K562 (cell line): ENCODE measurements at regions not wholly inside any gene's neighbourhood (a gene's known extent, or its start where the extent isn't known, plus 50 kb on each side); places are given as distances from the start of the nearest gene placed in this dataset.

Source experiments
- ATAC-seq: fragments of 200-7000 bp; cut with Tn5 transposase; 3 replicates; pipeline ENCODE4 v1.9.1; 2020; ENCODE audit warnings: moderate library complexity
- BruUV-seq: library from RNA; stranded (reverse); fragments of 400-500 nt; replicated peaks from 2 replicates; lab custom pipeline; 2021; lab: Mats Ljungman, UMichigan
- CTCF ChIA-PET: fragments of 300-600 bp; formaldehyde crosslinking; extraction: SDS; loops from one replicate; lab custom pipeline; 2021; ENCODE audit warnings: low intra/inter-chr PET ratio; lab: Yijun Ruan, JAX
- POLR2A ChIA-PET: fragments of 300-600, 350-650 bp; sonication (Branson Sonifier 250); formaldehyde crosslinking; extraction: SDS; loops from one replicate; lab custom pipeline; 2021; ENCODE audit warnings: antibody characterized with exemption, inconsistent platforms; lab: Yijun Ruan, JAX
- DNase-seq, 4 experiments: peaks; one replicate each; pipeline versions ENCODE4 v3.0.0 to v3.0.0-alpha.2; 2011 to 2018; ENCODE audit warnings: low spot score in 3 of 4, mixed read lengths in 3 of 4; ENCODE audit errors: extremely low read depth in 1 of 4
- FAIRE-seq: peaks from 2 replicates; lab custom pipeline; 2011; peaks lifted over from hg19 to GRCh38; lab: Jason Lieb, UNC
- H2AFZ ChIP-seq: 2 replicates; pipeline ENCODE4 v1.6.0; 2011; ENCODE audit warnings: low read depth, low read length, control low read depth, inconsistent platforms
- H3K27ac ChIP-seq: fragments of 200-600 bp; 3 replicates; pipeline ENCODE4 v1.8.0; 2011; ENCODE audit warnings: low read depth, mild to moderate bottlenecking, control low read depth, inconsistent platforms, low read length, moderate library complexity, mixed read lengths; ENCODE audit errors: extremely low read depth
- H3K27me3 ChIP-seq, 2 experiments: fragments of 300-600 bp in 1 of 2; 2 replicates in 1 of 2; 3 replicates in 1 of 2; pipeline versions ENCODE4 v1.6.0 to v1.8.0; 2011; ENCODE audit warnings: inconsistent platforms in 2 of 2, low read length in 2 of 2, mild to moderate bottlenecking in 1 of 2, mixed read lengths in 1 of 2, moderate library complexity in 1 of 2; ENCODE audit not compliant: control insufficient read depth in 2 of 2, insufficient read depth in 2 of 2
- H3K36me3 ChIP-seq: fragments of 300-600 bp; 3 replicates; pipeline ENCODE4 v1.8.0; 2011; ENCODE audit warnings: mild to moderate bottlenecking, low read length, inconsistent platforms; ENCODE audit not compliant: control insufficient read depth, insufficient read depth
- H3K4me1 ChIP-seq, 2 experiments: fragments of 200-600 bp in 1 of 2; replicated peaks in 1 of 2; 2 replicates in 1 of 2; 3 replicates in 1 of 2; pipeline versions ENCODE4 v1.5.1 to v1.8.0; 2011; ENCODE audit warnings: inconsistent platforms in 2 of 2, low read length in 2 of 2, mild to moderate bottlenecking in 1 of 2, mixed read lengths in 1 of 2, moderate library complexity in 1 of 2; ENCODE audit not compliant: control insufficient read depth in 2 of 2, insufficient read depth in 2 of 2
- H3K4me2 ChIP-seq: 2 replicates; pipeline ENCODE4 v1.6.1; 2011; ENCODE audit warnings: low read length, control low read depth, inconsistent platforms, mixed read lengths; ENCODE audit not compliant: insufficient read depth
- H3K4me3 ChIP-seq: fragments of 200-600 bp; sonication (generic), shearing (Covaris generic); 2 replicates; pipeline ENCODE4 v1.5.1; 2016; ENCODE audit warnings: control low read depth, inconsistent platforms
- H3K79me2 ChIP-seq: fragments of 200-600 bp; 3 replicates; pipeline ENCODE4 v1.8.0; 2011; ENCODE audit warnings: low read length, inconsistent platforms; ENCODE audit not compliant: control insufficient read depth, insufficient read depth
- H3K9ac ChIP-seq, 2 experiments: 2 replicates each; pipeline versions ENCODE4 v1.6.0 to v1.6.1; 2011; ENCODE audit warnings: low read depth in 2 of 2, low read length in 2 of 2, control low read depth in 1 of 2, inconsistent platforms in 1 of 2, mild to moderate bottlenecking in 1 of 2, mixed read lengths in 1 of 2; ENCODE audit not compliant: insufficient read depth in 1 of 2
- H3K9me1 ChIP-seq: one replicate; pipeline ENCODE4 v1.6.0; 2011; ENCODE audit warnings: inconsistent platforms, mild to moderate bottlenecking, low read length, moderate library complexity; ENCODE audit not compliant: control insufficient read depth, insufficient read depth
- H3K9me3 ChIP-seq: replicated peaks from 2 replicates; pipeline ENCODE4 v1.5.1; 2011; ENCODE audit warnings: low read depth, low read length, inconsistent platforms; ENCODE audit not compliant: control insufficient read depth, insufficient read depth
- H4K20me1 ChIP-seq: replicated peaks from 2 replicates; pipeline ENCODE4 v1.6.1; 2011; ENCODE audit warnings: low read length, inconsistent platforms, mixed read lengths; ENCODE audit not compliant: control insufficient read depth, insufficient read depth
- BCOR ChIP-seq: fragments of 450-650 bp; IDR thresholded peaks from 2 replicates; pipeline ENCODE4 v1.6.1; 2016
- BRF1 ChIP-seq: IDR thresholded peaks from 3 replicates; pipeline ENCODE4 v1.6.1; 2011; ENCODE audit warnings: borderline replicate concordance, mild to moderate bottlenecking; ENCODE audit not compliant: insufficient read length; ENCODE audit errors: extremely low read depth
- CBX5 ChIP-seq: IDR thresholded peaks from 2 replicates; pipeline ENCODE4 v1.6.1; 2014; ENCODE audit warnings: low read depth, borderline replicate concordance
- CHD1 ChIP-seq: fragments of 200-600 bp; sonication (generic); IDR thresholded peaks from one replicate; pipeline ENCODE4 v1.6.1; 2012; ENCODE audit warnings: mild to moderate bottlenecking, moderate library complexity, low read length, inconsistent platforms
- EP300 ChIP-seq: IDR thresholded peaks from 2 replicates; pipeline ENCODE4 v1.6.1; 2012; ENCODE audit warnings: low read length, improper control_type of control experiment
- HINFP ChIP-seq: fragments of 450-650 bp; conservative IDR thresholded peaks from 2 replicates; pipeline ENCODE4 v1.6.1; 2016; ENCODE audit warnings: missing genetic modification characterization, low read depth, mild to moderate bottlenecking, control low read depth, missing compliant biosample characterization
- KDM1A ChIP-seq, 2 experiments: fragments of 450-650 bp; IDR thresholded peaks; 2 replicates each; pipeline ENCODE4 v1.6.1; 2016; ENCODE audit warnings: mild to moderate bottlenecking in 2 of 2
- KLF10 ChIP-seq: fragments of 250-450 bp; sonication (Bioruptor Pico); IDR thresholded peaks from 2 replicates; pipeline ENCODE4 v1.6.1; 2021; ENCODE audit warnings: matching md5 sums
- NR1H2 ChIP-seq: sonication (generic); formaldehyde crosslinking; IDR thresholded peaks from 2 replicates; pipeline ENCODE4 v1.4.0; 2020; ENCODE audit warnings: mild to moderate bottlenecking, missing genetic modification reagents
- PHF20 ChIP-seq: fragments of 450-650 bp; IDR thresholded peaks from 2 replicates; pipeline ENCODE4 v1.6.1; 2018; ENCODE audit not compliant: partially characterized antibody
- PRPF4 ChIP-seq: fragments of 200-400 bp; formaldehyde crosslinking; IDR thresholded peaks from one replicate; pipeline ENCODE4 v1.6.1; 2017; ENCODE audit warnings: low read length, low read depth, mild to moderate bottlenecking; ENCODE audit not compliant: insufficient read depth, poor library complexity, severe bottlenecking
- RFX1 ChIP-seq: fragments of 450-650 bp; IDR thresholded peaks from 2 replicates; pipeline ENCODE4 v1.6.1; 2016; ENCODE audit warnings: mild to moderate bottlenecking, moderate library complexity
- SIN3B ChIP-seq: fragments of 450-650 bp; IDR thresholded peaks from 2 replicates; pipeline ENCODE4 v1.6.1; 2017; ENCODE audit warnings: low read depth, mild to moderate bottlenecking, moderate library complexity
- SNIP1 ChIP-seq: fragments of 450-650 bp; IDR thresholded peaks from 2 replicates; pipeline ENCODE4 v1.7.1; 2017; ENCODE audit warnings: low read depth, mild to moderate bottlenecking
- ZKSCAN3 ChIP-seq: fragments of 250-450 bp; sonication (Bioruptor Pico); IDR thresholded peaks from 2 replicates; pipeline ENCODE4 v1.4.0; 2020
- ZNF586 ChIP-seq: fragments of 450-650 bp; formaldehyde crosslinking; conservative IDR thresholded peaks from 2 replicates; pipeline ENCODE4 v1.4.0; 2020; ENCODE audit warnings: mild to moderate bottlenecking, moderate library complexity
- WGBS: fragments of 100-300 bp; shearing (Covaris generic); methylation state at CpG from one replicate; pipeline ENCODE4 v1.1.6; 2016; ENCODE audit warnings: low coverage, mixed read lengths; ENCODE audit not compliant: insufficient coverage; ENCODE audit errors: missing lambda C conversion rate; 5-methylcytosine and 5-hydroxymethylcytosine counted together
- in situ Hi-C: fragments of 300-500 bp; cut with MboI; formaldehyde crosslinking; loops from 4 replicates; pipeline ENCODE4 v1.15.0; 2018; ENCODE audit warnings: inconsistent platforms, mixed read lengths
- intact Hi-C: fragments of 100-400 bp; cut with micrococcal nuclease; formaldehyde crosslinking; loops from 2 replicates; pipeline ENCODE4 v1.14.2; 2022
- TF ChIP-seq, protein P1 (sequence below): fragments of 450-650 bp; IDR thresholded peaks from 2 replicates; pipeline ENCODE4 v1.7.1; 2018; ENCODE audit warnings: mild to moderate bottlenecking, low read depth; ENCODE audit not compliant: partially characterized antibody

DNA sequence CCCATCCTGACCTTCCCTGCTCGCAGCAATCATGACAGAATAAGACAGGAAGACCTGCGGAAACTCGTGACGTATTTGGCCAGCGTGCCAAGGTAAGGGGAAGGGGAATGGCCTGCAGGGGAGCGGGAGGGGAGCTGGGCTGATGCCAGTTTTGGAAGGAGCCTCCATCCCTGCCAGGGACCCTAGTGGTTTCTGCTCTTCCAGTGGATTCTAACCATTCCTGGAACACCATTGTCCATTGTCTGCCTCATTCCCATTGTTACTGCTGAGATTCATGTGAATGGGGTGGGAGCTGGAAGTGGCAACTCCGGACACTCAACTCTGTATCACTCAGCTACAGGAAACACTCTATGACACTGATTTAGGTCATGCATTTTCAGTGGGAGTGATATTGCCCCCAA is 242.9 kb upstream of the ROPN1 start (continued):
- TF ChIP-seq KLF10 (CRISPR knock-in tag) (no peak), ZNF586 (no peak), PRPF4 (no peak), ZKSCAN3 (CRISPR knock-in tag) (no peak), KDM1A (IDR thresholded peaks at IDR 0.05) (no peak), CHD1 (no peak), PHF20 (no peak), SNIP1 (no peak), SIN3B (no peak), NR1H2 (CRISPR knock-in tag) (no peak), BRF1 (no peak)
- TF ChIP-seq, protein P1, sequence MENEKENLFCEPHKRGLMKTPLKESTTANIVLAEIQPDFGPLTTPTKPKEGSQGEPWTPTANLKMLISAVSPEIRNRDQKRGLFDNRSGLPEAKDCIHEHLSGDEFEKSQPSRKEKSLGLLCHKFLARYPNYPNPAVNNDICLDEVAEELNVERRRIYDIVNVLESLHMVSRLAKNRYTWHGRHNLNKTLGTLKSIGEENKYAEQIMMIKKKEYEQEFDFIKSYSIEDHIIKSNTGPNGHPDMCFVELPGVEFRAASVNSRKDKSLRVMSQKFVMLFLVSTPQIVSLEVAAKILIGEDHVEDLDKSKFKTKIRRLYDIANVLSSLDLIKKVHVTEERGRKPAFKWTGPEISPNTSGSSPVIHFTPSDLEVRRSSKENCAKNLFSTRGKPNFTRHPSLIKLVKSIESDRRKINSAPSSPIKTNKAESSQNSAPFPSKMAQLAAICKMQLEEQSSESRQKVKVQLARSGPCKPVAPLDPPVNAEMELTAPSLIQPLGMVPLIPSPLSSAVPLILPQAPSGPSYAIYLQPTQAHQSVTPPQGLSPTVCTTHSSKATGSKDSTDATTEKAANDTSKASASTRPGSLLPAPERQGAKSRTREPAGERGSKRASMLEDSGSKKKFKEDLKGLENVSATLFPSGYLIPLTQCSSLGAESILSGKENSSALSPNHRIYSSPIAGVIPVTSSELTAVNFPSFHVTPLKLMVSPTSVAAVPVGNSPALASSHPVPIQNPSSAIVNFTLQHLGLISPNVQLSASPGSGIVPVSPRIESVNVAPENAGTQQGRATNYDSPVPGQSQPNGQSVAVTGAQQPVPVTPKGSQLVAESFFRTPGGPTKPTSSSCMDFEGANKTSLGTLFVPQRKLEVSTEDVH = no peak

GRCh38 chr3:124235446-124235845 is 243.5 kb upstream of the ROPN1 start:
- Histone ChIP-seq H3K36me3 (no peaks in the 10 kb centered on the region), H3K4me1 (no peaks in the 10 kb centered on the region), H2AFZ (no peak overlapping the region), H3K27me3 (no peaks in the 10 kb centered on the region), H3K9me1 (no peaks in the 10 kb centered on the region), H3K9me3 (no peaks in the 10 kb centered on the region), H4K20me1 (no peaks in the 10 kb centered on the region), H3K79me2 (no peaks in the 10 kb centered on the region), H3K4me2 (no peak overlapping the region), H3K27ac (no peak overlapping the region), H3K9ac (no peak overlapping the region), H3K4me3 (no peak overlapping the region)
- in situ Hi-C loops (no loop called here), intact Hi-C loops (no loop called here)
- no TSS peak for BruUV-seq
- ChIA-PET POLR2A (no interaction called here), CTCF (no interaction called here)
- no peak for FAIRE-seq
- ATAC-seq = no peak
- DNase-seq = no peak
- 0% methylated on average over 3 of the region's 6 CpGs for WGBS
- no peak for TF ChIP-seq RFX1
- TF ChIP-seq BCOR = no peak
- no peak for TF ChIP-seq HINFP (tag)
- no peak for TF ChIP-seq EP300
- TF ChIP-seq CBX5 = no peak
